ENCODE measurements at regions not wholly inside any gene's neighbourhood (a gene's known extent, or its start where the extent isn't known, plus 50 kb on each side); places are given as distances from the start of the nearest gene placed in this dataset.

GRCh38 chr12:127077262-127078045, 1189.5 kb upstream of the TMEM132C start:
- no peak for DNase-seq (ENCODE audit: low read depth)

DNA sequence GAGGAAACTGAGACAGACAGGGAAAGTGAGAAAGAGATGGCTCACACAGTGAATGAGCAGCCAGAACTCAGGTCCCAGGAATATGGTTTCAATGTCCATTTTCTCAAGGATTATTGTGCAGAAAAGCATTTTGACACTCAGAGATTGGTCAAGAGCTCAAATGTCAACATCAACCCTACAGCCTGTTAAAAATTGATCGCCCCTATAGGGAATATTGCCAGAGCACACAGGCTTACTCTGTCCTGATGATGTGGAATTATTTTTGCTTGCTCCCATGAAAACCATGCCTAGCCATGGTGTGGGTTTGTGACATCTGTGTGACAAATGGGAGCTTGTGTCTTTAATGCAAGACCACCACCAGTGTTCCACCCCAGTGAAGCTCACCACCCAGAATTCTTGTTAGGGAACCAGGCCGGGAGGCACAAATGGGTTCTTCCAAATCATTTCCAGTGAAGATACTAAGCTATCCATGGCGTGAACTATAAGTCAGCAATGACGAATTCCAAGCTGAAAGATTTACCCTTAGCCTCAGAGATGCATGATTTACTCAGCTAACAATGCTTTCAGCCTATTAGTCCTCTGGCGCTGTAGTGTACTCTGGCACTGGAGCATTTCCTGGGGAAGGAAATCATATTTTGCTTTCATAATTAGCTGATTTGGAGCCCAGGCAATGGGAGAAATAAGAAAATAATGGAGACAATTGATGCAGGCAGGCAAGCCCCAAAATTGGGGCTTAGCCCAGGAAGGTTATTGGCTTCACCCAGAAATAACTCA, 1188.2 kb upstream of the TMEM132C start:
- DNase-seq (ENCODE audit: low read depth), result no peak

- DNase-seq (ENCODE audit: low read depth), result no peak
Observed at GRCh38 chr12:127079636-127080035, 1187.3 kb upstream of the TMEM132C start.

- DNase-seq (ENCODE audit: low read depth), result no peak
Observed at GRCh38 chr12:127081058-127081457, 1185.9 kb upstream of the TMEM132C start.

- peak; percentile 63 for DNase-seq (ENCODE audit: low read depth)
Observed at GRCh38 chr12:127083008-127083949, 1183.7 kb upstream of the TMEM132C start.

DNA sequence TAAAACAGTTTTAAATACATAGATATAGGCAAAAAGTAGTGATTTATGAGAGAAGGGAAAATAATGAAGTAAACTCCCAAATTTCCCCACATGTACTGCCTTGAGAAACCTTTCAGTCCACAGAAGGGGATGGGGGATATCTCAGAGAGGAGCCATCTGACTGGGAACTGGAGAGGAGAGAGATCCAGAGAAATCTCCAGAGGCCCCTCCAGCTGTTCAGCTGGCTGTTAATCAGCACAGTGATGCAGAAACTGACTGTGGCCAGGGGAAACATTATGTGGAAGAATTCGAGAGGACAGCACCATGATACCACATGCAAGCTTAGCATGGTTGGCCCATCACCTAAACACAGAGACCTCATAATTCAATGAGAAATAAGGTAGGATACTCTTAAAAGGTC, 1165.9 kb upstream of the TMEM132C start:
- no peak for DNase-seq (ENCODE audit: low read depth)

DNA sequence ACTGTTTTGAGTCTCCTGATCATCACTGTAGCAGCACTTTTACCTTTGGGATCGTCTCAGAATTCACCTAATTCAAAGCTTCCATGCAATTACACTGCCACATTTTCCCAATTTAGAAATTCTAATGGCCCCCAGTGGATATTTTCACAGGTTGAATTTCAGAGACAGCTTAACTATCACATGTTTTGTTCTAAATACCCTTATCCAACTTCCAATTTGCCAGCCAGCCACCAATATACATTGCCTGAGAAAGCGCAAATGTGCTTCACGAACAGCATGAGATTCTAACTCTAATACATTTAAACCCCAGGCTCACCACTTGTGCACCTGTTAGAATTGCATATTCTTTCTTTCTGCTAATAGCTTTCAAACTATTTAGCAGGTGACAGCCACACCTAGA, 1160.9 kb upstream of the TMEM132C start:
- DNase-seq (ENCODE audit: low read depth), result no peak

DNA sequence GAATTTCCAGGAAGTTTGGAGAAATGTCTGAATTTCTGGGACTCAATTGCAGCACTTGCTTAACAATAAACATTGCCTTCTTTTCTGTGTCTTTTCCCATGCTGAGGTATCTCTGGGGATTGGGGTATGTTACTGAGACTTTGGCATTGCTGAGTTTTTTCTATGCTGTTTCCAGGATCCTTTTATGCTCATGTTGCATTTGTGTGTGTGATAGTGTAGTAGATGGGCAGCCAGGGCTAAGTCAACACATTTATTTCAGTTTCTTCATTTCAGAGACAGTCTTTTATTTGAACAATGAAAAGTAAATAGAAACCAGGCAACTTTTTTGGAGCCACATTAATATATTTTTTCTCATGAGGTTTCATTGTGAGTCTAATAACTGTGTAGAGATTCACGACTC, 1160.3 kb upstream of the TMEM132C start:
- no peak for DNase-seq (ENCODE audit: low read depth)

DNA sequence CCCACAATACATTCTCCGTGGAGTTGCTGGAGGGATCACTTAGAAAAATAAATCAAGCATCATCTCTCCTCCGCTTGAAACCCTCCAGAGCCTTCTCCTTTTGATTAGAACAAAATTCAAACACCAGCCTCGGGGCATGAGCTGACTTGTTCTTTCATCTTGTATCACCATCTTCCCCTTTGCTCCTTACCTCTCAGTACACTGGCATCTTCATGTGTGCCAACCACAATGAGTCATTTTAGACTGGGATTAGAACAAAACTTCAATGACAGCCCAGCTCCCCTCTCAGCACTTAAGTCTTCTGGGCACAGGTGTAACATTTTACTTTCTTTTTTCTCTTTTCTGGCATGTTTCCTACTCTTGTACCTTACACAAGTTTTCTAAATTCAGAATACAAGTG, 1159.2 kb upstream of the TMEM132C start:
- no peak for DNase-seq (ENCODE audit: low read depth)

GRCh38 chr12:127108360-127109215, 1158.4 kb upstream of the TMEM132C start:
- DNase-seq (ENCODE audit: low read depth), result peak; percentile 46

DNA sequence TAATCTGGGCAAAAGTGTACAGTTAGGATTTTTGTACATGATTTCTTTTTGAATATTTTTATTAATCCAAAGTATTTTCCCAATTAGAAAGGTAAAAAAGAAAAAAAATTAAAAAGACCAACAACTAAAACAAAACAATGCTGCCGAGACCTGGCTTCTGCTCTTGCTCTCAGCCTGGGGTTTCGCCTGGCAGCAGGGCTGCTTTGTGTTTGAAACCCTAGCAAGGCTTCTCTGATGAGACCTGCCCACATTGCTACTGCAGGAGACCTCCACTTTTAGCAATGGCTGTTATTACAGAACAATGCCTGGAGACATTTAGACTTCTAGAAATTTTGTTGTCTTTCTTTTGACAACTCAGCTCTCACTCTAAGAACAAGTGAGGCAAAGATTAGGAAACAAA, 1153.0 kb upstream of the TMEM132C start:
- DNase-seq (ENCODE audit: low read depth), result no peak

GRCh38 chr12:127115468-127116035, 1151.4 kb upstream of the TMEM132C start:
- DNase-seq (ENCODE audit: low read depth), result no peak

DNA sequence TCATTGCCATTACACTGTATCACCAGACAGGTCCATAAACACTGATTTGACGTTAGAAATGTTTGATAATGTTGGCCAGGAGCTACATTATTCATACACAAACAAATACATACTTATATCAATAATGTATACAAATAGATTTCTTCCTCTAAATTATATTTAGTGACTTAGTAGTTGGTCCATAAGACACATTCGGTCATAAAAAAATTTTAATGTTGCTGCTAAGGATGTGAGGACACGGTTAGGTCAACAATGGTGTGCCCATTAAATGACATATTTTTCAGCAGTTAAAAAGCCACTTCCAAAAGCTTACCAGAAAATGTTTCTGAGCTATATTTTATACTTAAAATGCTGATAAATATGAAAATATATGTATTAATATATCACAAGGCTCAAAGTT, 1148.7 kb upstream of the TMEM132C start:
- DNase-seq (ENCODE audit: low read depth), result no peak

- DNase-seq (ENCODE audit: low read depth), result no peak
Observed at GRCh38 chr12:127119600-127120140, 1147.3 kb upstream of the TMEM132C start.

DNA sequence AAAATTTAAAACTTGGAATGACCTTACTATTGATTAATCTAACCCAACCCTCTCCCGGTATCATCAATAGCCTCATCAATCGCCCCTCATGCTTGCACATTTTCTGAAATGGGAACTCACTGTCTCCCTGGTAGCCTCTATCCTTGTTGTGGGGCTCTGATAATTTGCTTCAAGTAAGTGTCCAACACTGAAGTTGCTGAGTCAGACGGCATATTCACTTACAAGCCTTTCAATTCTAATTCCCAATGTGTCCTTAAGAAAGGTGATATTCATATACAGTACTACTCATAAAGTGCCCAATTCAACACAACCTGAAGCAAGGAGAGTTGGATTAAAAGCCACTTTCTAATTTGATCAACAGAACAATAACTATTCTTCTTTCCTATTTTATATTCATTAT, 1146.1 kb upstream of the TMEM132C start:
- DNase-seq (ENCODE audit: low read depth), result no peak

- DNase-seq (ENCODE audit: low read depth), result no peak
Observed at GRCh38 chr12:127121494-127122084, 1145.4 kb upstream of the TMEM132C start.

GRCh38 chr12:127125607-127126259, 1141.2 kb upstream of the TMEM132C start:
- DNase-seq (ENCODE audit: low read depth), result peak; percentile 82

DNA sequence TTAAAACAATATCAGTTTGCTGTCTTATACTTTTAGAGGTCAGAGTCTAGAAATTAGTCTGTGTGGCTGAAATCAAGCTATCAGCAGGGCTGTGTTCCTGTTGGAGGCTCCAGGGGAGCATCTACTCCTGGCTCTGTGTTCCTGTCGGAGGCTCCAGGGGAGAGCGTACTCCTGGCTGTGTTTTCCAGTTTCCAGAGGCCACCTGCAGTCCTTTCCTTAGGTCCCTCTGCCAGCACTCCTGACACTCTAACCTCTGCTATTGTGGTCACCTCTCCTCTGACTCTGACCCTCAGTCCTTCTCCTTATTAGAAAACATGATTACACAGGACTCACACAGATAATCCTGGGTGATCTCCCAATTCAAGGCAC, 1140.7 kb upstream of the TMEM132C start:
- DNase-seq (ENCODE audit: low read depth), result no peak

GRCh38 chr12:127127897-127128296, 1139.1 kb upstream of the TMEM132C start:
- DNase-seq (ENCODE audit: low read depth), result no peak
